MM.1S (cell line): ENCODE measurements at regions not wholly inside any gene's neighbourhood (a gene's known extent, or its start where the extent isn't known, plus 50 kb on each side); places are given as distances from the start of the nearest gene placed in this dataset.

ENCODE experiments used
- DNase-seq: peaks from one replicate; pipeline ENCODE4 v3.0.0-alpha.2; 2015
- H2AFZ ChIP-seq: fragments of 300-600 bp; sonication (generic); 2 replicates; pipeline ENCODE4 v1.6.0; 2016; ENCODE audit warnings: antibody characterized with exemption, low read length
- H3F3A ChIP-seq: fragments of 300-600 bp; sonication (generic); 2 replicates; pipeline ENCODE4 v1.6.1; 2016; ENCODE audit warnings: mild to moderate bottlenecking, antibody characterized with exemption, low read length, moderate library complexity, mixed read lengths; ENCODE audit not compliant: insufficient read depth
- H3K27ac ChIP-seq: fragments of 300-600 bp; sonication (generic); 2 replicates; pipeline ENCODE4 v1.5.1; 2016; ENCODE audit warnings: mild to moderate bottlenecking, low read length
- H3K27me3 ChIP-seq: fragments of 300-600 bp; sonication (generic); replicated peaks from 2 replicates; pipeline ENCODE4 v1.6.0; 2016; ENCODE audit warnings: low read length; ENCODE audit not compliant: insufficient read depth
- H3K36me3 ChIP-seq: fragments of 300-600 bp; sonication (generic); replicated peaks from 2 replicates; pipeline ENCODE4 v1.6.1; 2016; ENCODE audit warnings: mild to moderate bottlenecking, low read length, mixed read lengths; ENCODE audit not compliant: insufficient read depth
- H3K4me1 ChIP-seq: fragments of 300-600 bp; sonication (generic); 2 replicates; pipeline ENCODE4 v1.6.1; 2016; ENCODE audit warnings: low read length, mixed read lengths
- H3K4me2 ChIP-seq: fragments of 300-600 bp; sonication (generic); 2 replicates; pipeline ENCODE4 v1.6.0; 2016; ENCODE audit warnings: low read depth, low read length
- H3K4me3 ChIP-seq: fragments of 300-600 bp; sonication (generic); 2 replicates; pipeline ENCODE4 v1.5.1; 2016; ENCODE audit warnings: low read length, mixed read lengths
- H3K79me2 ChIP-seq: fragments of 300-600 bp; sonication (generic); 2 replicates; pipeline ENCODE4 v1.6.1; 2016; ENCODE audit warnings: mixed run types, low read length, mixed read lengths
- H3K9ac ChIP-seq: fragments of 300-600 bp; sonication (generic); 2 replicates; pipeline ENCODE4 v1.6.1; 2016; ENCODE audit warnings: low read length, mixed read lengths
- H3K9me2 ChIP-seq: fragments of 300-600 bp; sonication (generic); replicated peaks from 2 replicates; pipeline ENCODE4 v1.6.1; 2016; ENCODE audit warnings: mild to moderate bottlenecking, low read length, mixed read lengths; ENCODE audit not compliant: insufficient read depth
- H3K9me3 ChIP-seq: fragments of 300-600 bp; sonication (generic); replicated peaks from 2 replicates; pipeline ENCODE4 v1.6.1; 2016; ENCODE audit warnings: mild to moderate bottlenecking, low read length, mixed read lengths; ENCODE audit not compliant: insufficient read depth
- H4K20me1 ChIP-seq: fragments of 300-600 bp; sonication (generic); 2 replicates; pipeline ENCODE4 v1.6.1; 2016; ENCODE audit warnings: mild to moderate bottlenecking, low read length, moderate library complexity, mixed read lengths; ENCODE audit not compliant: insufficient read depth
- EZH2 ChIP-seq: fragments of 300-600 bp; sonication (generic); optimal IDR thresholded peaks from 2 replicates; pipeline ENCODE3; 2017; ENCODE audit warnings: low read depth, mild to moderate bottlenecking, antibody characterized with exemption, low read length, mixed read lengths
- EZH2phosphoT487 ChIP-seq: fragments of 300-600 bp; sonication (generic); IDR thresholded peaks from 2 replicates; pipeline ENCODE4 v1.6.1; 2018; ENCODE audit warnings: antibody characterized with exemption, low read length
- TF ChIP-seq, protein P1 (sequence below): fragments of 300-600 bp; sonication (generic); IDR thresholded peaks from 2 replicates; pipeline ENCODE4 v1.5.1; 2016; ENCODE audit warnings: antibody characterized with exemption, low read length, mixed read lengths

GRCh38 chr9:22307013-22307711 lies 139.5 kb upstream of the DMRTA1 start:
- no peak overlapping the region for H2AFZ ChIP-seq
- no peaks in the 10 kb centered on the region for H4K20me1 ChIP-seq
- H3F3A ChIP-seq = no peaks in the 10 kb centered on the region
- no peak overlapping the region for H3K4me3 ChIP-seq
- no peaks in the 10 kb centered on the region for H3K79me2 ChIP-seq
- H3K9me2 ChIP-seq = no peaks in the 10 kb centered on the region
- H3K27ac ChIP-seq = no peak overlapping the region
- H3K9me3 ChIP-seq = no peaks in the 10 kb centered on the region
- no peaks in the 10 kb centered on the region for H3K4me1 ChIP-seq
- no peaks in the 10 kb centered on the region for H3K36me3 ChIP-seq
- H3K4me2 ChIP-seq = no peak overlapping the region
- TF ChIP-seq EZH2phosphoT487 (no peak), EZH2 (no peak)
- TF ChIP-seq, protein P1, sequence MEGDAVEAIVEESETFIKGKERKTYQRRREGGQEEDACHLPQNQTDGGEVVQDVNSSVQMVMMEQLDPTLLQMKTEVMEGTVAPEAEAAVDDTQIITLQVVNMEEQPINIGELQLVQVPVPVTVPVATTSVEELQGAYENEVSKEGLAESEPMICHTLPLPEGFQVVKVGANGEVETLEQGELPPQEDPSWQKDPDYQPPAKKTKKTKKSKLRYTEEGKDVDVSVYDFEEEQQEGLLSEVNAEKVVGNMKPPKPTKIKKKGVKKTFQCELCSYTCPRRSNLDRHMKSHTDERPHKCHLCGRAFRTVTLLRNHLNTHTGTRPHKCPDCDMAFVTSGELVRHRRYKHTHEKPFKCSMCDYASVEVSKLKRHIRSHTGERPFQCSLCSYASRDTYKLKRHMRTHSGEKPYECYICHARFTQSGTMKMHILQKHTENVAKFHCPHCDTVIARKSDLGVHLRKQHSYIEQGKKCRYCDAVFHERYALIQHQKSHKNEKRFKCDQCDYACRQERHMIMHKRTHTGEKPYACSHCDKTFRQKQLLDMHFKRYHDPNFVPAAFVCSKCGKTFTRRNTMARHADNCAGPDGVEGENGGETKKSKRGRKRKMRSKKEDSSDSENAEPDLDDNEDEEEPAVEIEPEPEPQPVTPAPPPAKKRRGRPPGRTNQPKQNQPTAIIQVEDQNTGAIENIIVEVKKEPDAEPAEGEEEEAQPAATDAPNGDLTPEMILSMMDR = peak; percentile 61
- H3K9ac ChIP-seq = no peak overlapping the region
- H3K27me3 ChIP-seq = no peaks in the 10 kb centered on the region
- DNase-seq = peak; percentile 65

- Histone ChIP-seq H3K27ac (no peak overlapping the region), H3K4me3 (no peak overlapping the region)
- TF ChIP-seq EZH2phosphoT487 (no peak), EZH2 (no peak)
- TF ChIP-seq, protein P1 = no peak
Observed at GRCh38 chr9:22308177-22308576, 138.4 kb upstream of the DMRTA1 start.

GRCh38 chr9:22316645-22317044 lies 130.0 kb upstream of the DMRTA1 start:
- no peak for DNase-seq
- Histone ChIP-seq H3K27me3 (no peaks in the 10 kb centered on the region), H4K20me1 (no peaks in the 10 kb centered on the region), H3F3A (no peaks in the 10 kb centered on the region), H3K4me2 (no peak overlapping the region), H3K4me1 (no peaks in the 10 kb centered on the region), H3K9me3 (no peaks in the 10 kb centered on the region), H3K9ac (no peak overlapping the region), H2AFZ (no peak overlapping the region), H3K79me2 (no peaks in the 10 kb centered on the region), H3K27ac (no peak overlapping the region), H3K9me2 (no peaks in the 10 kb centered on the region), H3K4me3 (no peak overlapping the region), H3K36me3 (no peaks in the 10 kb centered on the region)
- TF ChIP-seq EZH2 (no peak), EZH2phosphoT487 (no peak)
- TF ChIP-seq, protein P1 = no peak

More at GRCh38 chr9:22308177-22308576, 138.4 kb upstream of the DMRTA1 start:
- Histone ChIP-seq H4K20me1 (no peaks in the 10 kb centered on the region), H3F3A (no peaks in the 10 kb centered on the region), H3K36me3 (no peaks in the 10 kb centered on the region), H3K4me2 (no peak overlapping the region), H3K4me1 (no peaks in the 10 kb centered on the region), H2AFZ (no peak overlapping the region), H3K9me2 (no peaks in the 10 kb centered on the region), H3K27me3 (no peaks in the 10 kb centered on the region), H3K9ac (no peak overlapping the region), H3K79me2 (no peaks in the 10 kb centered on the region), H3K9me3 (no peaks in the 10 kb centered on the region)
- DNase-seq = peak; percentile 9
